Ascending aorta (tissue), 2 donors: ENCODE measurements at regions not wholly inside any gene's neighbourhood (a gene's known extent, or its start where the extent isn't known, plus 50 kb on each side); places are given as distances from the start of the nearest gene placed in this dataset.

Experiments used
- DNase-seq, 2 donors: peaks; one replicate each; pipeline ENCODE4 v3.0.0-alpha.2; 2019; ENCODE audit warnings: low spot score in 2 of 2
- H3K27ac ChIP-seq, 2 donors: fragments of 200-600 bp; sonication (generic); one replicate each; pipeline ENCODE4 v1.5.1; 2016 to 2017; ENCODE audit warnings: mild to moderate bottlenecking in 1 of 2
- H3K27me3 ChIP-seq: fragments of 200-600 bp; sonication (generic); one replicate; pipeline ENCODE4 v1.5.1; 2017
- H3K36me3 ChIP-seq, 2 donors: fragments of 200-600 bp; sonication (generic); one replicate each; pipeline ENCODE4 v1.5.1; 2016
- H3K4me1 ChIP-seq, 2 donors: fragments of 200-600 bp; sonication (generic); one replicate each; pipeline ENCODE4 v1.5.1; 2016 to 2017; ENCODE audit warnings: mild to moderate bottlenecking in 1 of 2
- H3K4me3 ChIP-seq, 2 donors: fragments of 200-600 bp; sonication (generic); one replicate each; pipeline ENCODE4 v1.5.1; 2016 to 2017; ENCODE audit warnings: mild to moderate bottlenecking in 1 of 2
- H3K9me3 ChIP-seq, 2 donors: fragments of 200-600 bp; sonication (generic); one replicate each; pipeline ENCODE4 v1.5.1; 2016
- CTCF ChIP-seq, 3 experiments: fragments of 200-600 bp in 2 of 3; fragments of 450-650 bp in 1 of 3; sonication (generic) in 2 of 3; IDR thresholded peaks; one replicate each; pipeline ENCODE4 v1.5.1; 2016 to 2019; ENCODE audit warnings: antibody characterized with exemption in 3 of 3, mild to moderate bottlenecking in 1 of 3, moderate library complexity in 1 of 3
- intact Hi-C: fragments of 100-400 bp; cut with DNase I; formaldehyde crosslinking; loops from one replicate; pipeline ENCODE4 v1.15.1; 2023

GRCh38 chr6:74768738-74769137 is 437.1 kb downstream of the COL12A1 start:
- Histone ChIP-seq H3K4me3 (no peak overlapping the region), H3K27ac (no peak overlapping the region), H3K9me3 (no peaks in the 10 kb centered on the region), H3K27me3 (no peaks in the 10 kb centered on the region), H3K4me1 (no peaks in the 10 kb centered on the region), H3K36me3 (no peaks in the 10 kb centered on the region)
- TF ChIP-seq CTCF (IDR thresholded peaks at IDR 0.05): no peak
- intact Hi-C loops: no loop called here
- no peak for DNase-seq

- intact Hi-C loops: no loop called here
- Histone ChIP-seq H3K36me3 (no peaks in the 10 kb centered on the region), H3K27me3 (no peaks in the 10 kb centered on the region), H3K27ac (no peak overlapping the region), H3K4me1 (no peaks in the 10 kb centered on the region), H3K4me3 (no peak overlapping the region), H3K9me3 (no peaks in the 10 kb centered on the region)
- no peak for TF ChIP-seq CTCF (IDR thresholded peaks at IDR 0.05)
- DNase-seq: no peak
Observed at GRCh38 chr6:74768120-74768519, 437.7 kb downstream of the COL12A1 start.

GRCh38 chr6:74765486-74765885 is 440.4 kb downstream of the COL12A1 start:
- H3K27me3 ChIP-seq: no peaks in the 10 kb centered on the region
- intact Hi-C loops: no loop called here

GRCh38 chr6:74764486-74764885 is 441.4 kb downstream of the COL12A1 start:
- TF ChIP-seq CTCF (IDR thresholded peaks at IDR 0.05): no peak
- Histone ChIP-seq H3K36me3 (no peaks in the 10 kb centered on the region), H3K27ac (no peak overlapping the region), H3K4me3 (no peak overlapping the region), H3K4me1 (no peaks in the 10 kb centered on the region), H3K27me3 (no peaks in the 10 kb centered on the region), H3K9me3 (no peaks in the 10 kb centered on the region)
- no peak for DNase-seq
- intact Hi-C loops: no loop called here

More at GRCh38 chr6:74765486-74765885, 440.4 kb downstream of the COL12A1 start:
- Histone ChIP-seq H3K4me3 (no peak overlapping the region), H3K36me3 (no peaks in the 10 kb centered on the region), H3K27ac (no peak overlapping the region), H3K9me3 (no peaks in the 10 kb centered on the region), H3K4me1 (no peaks in the 10 kb centered on the region)
- DNase-seq: no peak
- no peak for TF ChIP-seq CTCF (IDR thresholded peaks at IDR 0.05)

- no peaks in the 10 kb centered on the region for H3K9me3 ChIP-seq
- TF ChIP-seq CTCF (IDR thresholded peaks at IDR 0.05): no peak
- intact Hi-C loops: no loop called here
Observed at GRCh38 chr6:74762841-74763240, 443.0 kb downstream of the COL12A1 start.

GRCh38 chr6:74757813-74758212 is 448.0 kb downstream of the COL12A1 start:
- no peaks in the 10 kb centered on the region for H3K9me3 ChIP-seq
- no peaks in the 10 kb centered on the region for H3K27me3 ChIP-seq
- intact Hi-C loops: no loop called here
- no peaks in the 10 kb centered on the region for H3K4me1 ChIP-seq
- DNase-seq: no peak
- H3K27ac ChIP-seq: no peak overlapping the region
- no peak overlapping the region for H3K4me3 ChIP-seq
- TF ChIP-seq CTCF (IDR thresholded peaks at IDR 0.05): no peak
- no peaks in the 10 kb centered on the region for H3K36me3 ChIP-seq

More at GRCh38 chr6:74762841-74763240, 443.0 kb downstream of the COL12A1 start:
- DNase-seq: no peak
- Histone ChIP-seq H3K27me3 (no peaks in the 10 kb centered on the region), H3K27ac (no peak overlapping the region), H3K36me3 (no peaks in the 10 kb centered on the region), H3K4me1 (no peaks in the 10 kb centered on the region), H3K4me3 (no peak overlapping the region)
